Gastroesophageal sphincter (tissue), 4 donors: ENCODE measurements at regions not wholly inside any gene's neighbourhood (a gene's known extent, or its start where the extent isn't known, plus 50 kb on each side); places are given as distances from the start of the nearest gene placed in this dataset.

Source experiments
- ATAC-seq: fragments of 150-250 bp; one replicate; pipeline ENCODE4 v1.9.1; 2016; ENCODE audit warnings: mild to moderate bottlenecking, moderate library complexity
- H3K27ac ChIP-seq, 4 donors: fragments of 200-600 bp; sonication (generic) in 3 of 4; 1 replicate in 3 of 4; 2 replicates in 1 of 4; pipeline ENCODE4 v1.5.1; 2016 to 2019
- H3K27me3 ChIP-seq: fragments of 200-600 bp; sonication (generic); one replicate; pipeline ENCODE4 v1.5.1; 2019
- H3K36me3 ChIP-seq, 2 donors: fragments of 200-600 bp; sonication (generic); one replicate each; pipeline ENCODE4 v1.5.1; 2019; ENCODE audit warnings: control low read depth in 1 of 2
- H3K4me1 ChIP-seq, 3 donors: fragments of 200-600 bp; sonication (generic); 1 replicate in 2 of 3; 2 replicates in 1 of 3; pipeline ENCODE4 v1.5.1; 2016 to 2019; ENCODE audit warnings: control low read depth in 2 of 3
- H3K4me3 ChIP-seq, 2 donors: fragments of 200-600 bp; sonication (generic); one replicate each; pipeline ENCODE4 v1.5.1; 2019; ENCODE audit warnings: mild to moderate bottlenecking in 1 of 2, moderate library complexity in 1 of 2
- H3K9me3 ChIP-seq, 3 donors: fragments of 200-600 bp; sonication (generic); one replicate each; pipeline ENCODE4 v1.5.1; 2017 to 2019; ENCODE audit warnings: control low read depth in 2 of 3
- EP300 ChIP-seq: sonication (generic); formaldehyde crosslinking; IDR thresholded peaks from one replicate; pipeline ENCODE4 v1.6.1; 2017; ENCODE audit warnings: antibody characterized with exemption, mild to moderate bottlenecking
- POLR2A ChIP-seq, 2 donors: fragments of 450-650 bp; IDR thresholded peaks; one replicate each; pipeline ENCODE4 v1.6.1; 2017; ENCODE audit warnings: antibody characterized with exemption in 2 of 2, mild to moderate bottlenecking in 2 of 2, moderate library complexity in 1 of 2
- POLR2AphosphoS5 ChIP-seq: sonication (generic); formaldehyde crosslinking; IDR thresholded peaks from one replicate; pipeline ENCODE4 v1.6.1; 2017; ENCODE audit warnings: antibody characterized with exemption
- WGBS, 2 donors: methylation state at CpG; one replicate each; pipeline ENCODE4 v1.1.5; 2018; ENCODE audit warnings: low coverage in 1 of 2; 5-methylcytosine and 5-hydroxymethylcytosine counted together
- TF ChIP-seq, protein P1 (sequence below), 4 experiments: fragments of 200-600 bp in 2 of 4; fragments of 450-650 bp in 2 of 4; sonication (generic) in 1 of 4; IDR thresholded peaks; one replicate each; pipeline ENCODE4 v1.5.1; 2017 to 2019; ENCODE audit warnings: antibody characterized with exemption in 4 of 4, mild to moderate bottlenecking in 2 of 4, moderate library complexity in 2 of 4

DNA sequence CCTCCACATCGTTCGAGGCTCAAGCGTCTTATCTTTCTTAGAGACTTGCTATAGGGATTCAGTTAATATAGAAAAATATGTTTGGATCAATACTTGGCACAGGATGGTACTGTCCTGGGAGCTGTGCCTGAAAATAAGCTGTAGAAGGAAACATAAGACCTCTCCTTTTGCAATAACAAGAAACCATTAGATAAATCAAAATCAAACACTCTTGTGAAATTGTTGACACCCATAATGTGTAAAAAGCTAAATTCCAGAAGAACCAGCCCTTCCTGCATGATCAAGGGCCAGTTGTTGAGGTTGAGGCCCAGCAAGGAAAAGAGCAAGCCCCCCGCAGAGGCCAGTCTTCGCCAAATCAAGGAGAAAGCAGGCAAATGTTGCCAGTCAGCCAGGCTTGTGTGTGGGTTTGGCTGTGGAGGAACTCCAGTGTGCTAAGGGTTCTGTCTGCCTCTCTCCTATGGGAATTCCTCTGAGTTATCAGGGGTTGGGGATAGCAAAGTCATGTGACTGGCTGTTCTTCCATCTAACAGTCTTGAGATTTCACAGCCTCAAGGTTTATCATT, 185.7 kb downstream of the ACKR3 start:
- TF ChIP-seq, protein P1, sequence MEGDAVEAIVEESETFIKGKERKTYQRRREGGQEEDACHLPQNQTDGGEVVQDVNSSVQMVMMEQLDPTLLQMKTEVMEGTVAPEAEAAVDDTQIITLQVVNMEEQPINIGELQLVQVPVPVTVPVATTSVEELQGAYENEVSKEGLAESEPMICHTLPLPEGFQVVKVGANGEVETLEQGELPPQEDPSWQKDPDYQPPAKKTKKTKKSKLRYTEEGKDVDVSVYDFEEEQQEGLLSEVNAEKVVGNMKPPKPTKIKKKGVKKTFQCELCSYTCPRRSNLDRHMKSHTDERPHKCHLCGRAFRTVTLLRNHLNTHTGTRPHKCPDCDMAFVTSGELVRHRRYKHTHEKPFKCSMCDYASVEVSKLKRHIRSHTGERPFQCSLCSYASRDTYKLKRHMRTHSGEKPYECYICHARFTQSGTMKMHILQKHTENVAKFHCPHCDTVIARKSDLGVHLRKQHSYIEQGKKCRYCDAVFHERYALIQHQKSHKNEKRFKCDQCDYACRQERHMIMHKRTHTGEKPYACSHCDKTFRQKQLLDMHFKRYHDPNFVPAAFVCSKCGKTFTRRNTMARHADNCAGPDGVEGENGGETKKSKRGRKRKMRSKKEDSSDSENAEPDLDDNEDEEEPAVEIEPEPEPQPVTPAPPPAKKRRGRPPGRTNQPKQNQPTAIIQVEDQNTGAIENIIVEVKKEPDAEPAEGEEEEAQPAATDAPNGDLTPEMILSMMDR (IDR thresholded peaks at IDR 0.05) = no peak
- TF ChIP-seq POLR2AphosphoS5 (no peak), POLR2A (IDR thresholded peaks at IDR 0.05) (no peak), EP300 (no peak)

DNA sequence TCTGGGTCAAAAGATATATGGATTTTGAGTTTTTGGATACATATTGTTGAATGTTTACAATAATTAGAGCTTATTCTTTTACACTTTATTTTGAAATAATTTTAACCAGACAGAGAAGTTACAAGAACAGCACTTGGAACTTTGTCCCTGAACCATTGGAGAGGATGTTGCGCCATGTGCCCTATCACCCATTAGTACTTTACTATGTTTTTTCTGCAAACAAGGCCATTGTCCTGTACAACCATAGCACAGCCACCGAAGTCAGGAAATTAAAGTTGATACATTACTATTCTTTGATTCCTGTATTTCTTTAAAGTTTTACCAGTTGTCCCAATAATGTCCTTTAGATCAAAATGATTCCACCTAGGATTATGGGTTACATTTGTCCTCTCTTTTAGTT, 188.8 kb downstream of the ACKR3 start:
- no peaks in the 10 kb centered on the region for H3K27me3 ChIP-seq
- no peak for ATAC-seq
- no peaks in the 10 kb centered on the region for H3K9me3 ChIP-seq
- TF ChIP-seq, protein P1 (IDR thresholded peaks at IDR 0.05) = no peak
- TF ChIP-seq EP300 (no peak), POLR2AphosphoS5 (no peak), POLR2A (IDR thresholded peaks at IDR 0.05) (no peak)
- H3K36me3 ChIP-seq = no peaks in the 10 kb centered on the region
- 93 to 96% methylated on average over 2 of the region's 2 CpGs for WGBS, 2 donors
- no peak overlapping the region for H3K4me3 ChIP-seq
- H3K4me1 ChIP-seq = no peaks in the 10 kb centered on the region
- H3K27ac ChIP-seq = no peak overlapping the region

More for the DNA sequence above, 185.7 kb downstream of the ACKR3 start:
- Histone ChIP-seq H3K27ac (no peak overlapping the region), H3K36me3 (no peaks in the 10 kb centered on the region), H3K27me3 (no peaks in the 10 kb centered on the region), H3K4me3 (no peak overlapping the region), H3K4me1 (no peaks in the 10 kb centered on the region), H3K9me3 (no peaks in the 10 kb centered on the region)
- no peak for ATAC-seq
- 92 to 97% methylated on average over 3 to 5 of the region's 5 CpGs for WGBS, 2 donors

DNA sequence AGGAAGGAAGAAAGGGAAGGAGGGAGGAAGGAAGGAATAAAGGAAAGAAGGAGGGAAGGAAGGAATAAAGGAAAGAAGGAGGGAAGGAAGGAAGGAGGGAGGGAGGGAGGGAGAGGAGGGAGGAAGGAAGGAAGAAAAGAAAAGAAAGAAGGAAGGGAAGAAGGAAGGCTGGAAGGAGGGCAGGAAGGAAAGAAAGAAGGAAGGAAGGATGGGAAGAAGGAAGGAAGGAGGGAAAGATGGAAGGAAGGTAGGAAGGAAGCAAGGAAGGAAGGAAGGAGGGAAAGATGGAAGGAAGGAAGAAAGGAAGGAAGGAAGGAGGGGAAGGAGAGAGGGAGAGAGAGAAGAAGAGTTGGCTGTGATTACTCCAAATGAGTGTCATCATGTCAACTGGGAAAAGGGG, 190.6 kb downstream of the ACKR3 start:
- Histone ChIP-seq H3K4me3 (no peak overlapping the region), H3K27ac (no peak overlapping the region), H3K9me3 (no peaks in the 10 kb centered on the region), H3K4me1 (no peaks in the 10 kb centered on the region), H3K27me3 (no peaks in the 10 kb centered on the region), H3K36me3 (no peaks in the 10 kb centered on the region)
- TF ChIP-seq EP300 (no peak), POLR2AphosphoS5 (no peak), POLR2A (IDR thresholded peaks at IDR 0.05) (no peak)
- TF ChIP-seq, protein P1 (IDR thresholded peaks at IDR 0.05) = no peak
- no peak for ATAC-seq

DNA sequence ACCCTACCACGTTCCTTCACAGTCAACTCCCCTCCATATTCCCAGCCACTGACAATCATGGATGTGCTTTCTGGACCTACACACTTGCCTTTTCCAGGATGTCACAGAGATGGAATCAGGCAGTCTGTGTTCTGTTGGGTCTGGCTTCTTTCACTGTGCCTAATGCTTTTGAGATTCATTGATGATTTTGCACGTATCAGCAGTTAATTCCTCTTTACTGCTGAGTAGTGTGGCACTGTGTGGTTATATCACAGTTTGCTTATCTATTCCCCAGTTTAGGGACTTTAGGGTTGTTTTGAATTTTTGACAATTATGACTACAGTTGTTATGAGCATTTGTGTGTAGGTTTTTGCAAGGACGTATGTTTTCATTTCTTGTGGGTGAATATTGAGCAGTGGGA, 191.7 kb downstream of the ACKR3 start:
- 81 to 82% methylated on average over 2 of the region's 3 CpGs for WGBS, 2 donors
- no peak overlapping the region for H3K27ac ChIP-seq
- no peak overlapping the region for H3K4me3 ChIP-seq
- H3K27me3 ChIP-seq = no peaks in the 10 kb centered on the region
- no peaks in the 10 kb centered on the region for H3K9me3 ChIP-seq
- TF ChIP-seq POLR2AphosphoS5 = no peak
- TF ChIP-seq EP300 = no peak
- no peak for TF ChIP-seq POLR2A (IDR thresholded peaks at IDR 0.05)
- TF ChIP-seq, protein P1 (IDR thresholded peaks at IDR 0.05) = no peak
- H3K36me3 ChIP-seq = no peaks in the 10 kb centered on the region
- ATAC-seq = no peak
- H3K4me1 ChIP-seq = no peaks in the 10 kb centered on the region

DNA sequence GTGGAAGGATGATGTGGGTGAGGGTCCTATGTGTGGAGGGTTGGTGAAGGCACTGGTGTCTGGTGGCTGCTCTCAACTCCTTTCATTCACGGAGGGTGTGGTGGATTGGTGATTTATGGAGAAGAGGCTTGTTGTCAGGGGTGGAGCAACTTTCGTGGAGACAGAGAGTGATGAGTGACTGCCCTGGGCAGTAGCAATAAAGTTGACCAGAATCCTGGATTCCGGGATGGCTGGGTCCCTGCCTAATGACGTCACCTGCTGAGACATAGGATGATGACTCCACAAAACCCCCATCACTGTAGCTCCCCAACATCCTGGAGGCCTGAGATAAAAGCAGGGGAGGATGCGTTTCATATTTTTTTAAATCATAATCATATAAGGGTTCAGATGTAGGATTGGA, 193.0 kb downstream of the ACKR3 start:
- no peak for ATAC-seq
- Histone ChIP-seq H3K27ac (no peak overlapping the region), H3K4me1 (no peaks in the 10 kb centered on the region), H3K27me3 (peaks cover 3% of the 10 kb centered on the region), H3K36me3 (no peaks in the 10 kb centered on the region), H3K9me3 (peaks cover 0 to 6% (median 0%) of the 10 kb centered on the region in 3 donors), H3K4me3 (no peak overlapping the region)
- TF ChIP-seq, protein P1 (IDR thresholded peaks at IDR 0.05) = no peak
- TF ChIP-seq EP300 (no peak), POLR2A (IDR thresholded peaks at IDR 0.05) (no peak), POLR2AphosphoS5 (no peak)
- WGBS, 2 donors = 57 to 91% methylated on average over 1 to 4 of the region's 5 CpGs
